ENCODE measurements at regions not wholly inside any gene's neighbourhood (a gene's known extent, or its start where the extent isn't known, plus 50 kb on each side); places are given as distances from the start of the nearest gene placed in this dataset.

- no peak overlapping the region for H3K27ac ChIP-seq (ENCODE audit: low read depth, low read length)
- H3K9me2 ChIP-seq (replicated peaks; ENCODE audit: control insufficient read depth, low read length): no peaks in the 10 kb centered on the region
- H3F3A ChIP-seq (ENCODE audit: control insufficient read depth, insufficient read depth): no peaks in the 10 kb centered on the region
- H4K20me1 ChIP-seq (ENCODE audit: control insufficient read depth, insufficient read depth, low read depth, low read length): no peaks in the 10 kb centered on the region
- TF ChIP-seq EZH2phosphoT487 (IDR thresholded peaks at IDR 0.05; ENCODE audit: borderline replicate concordance, low read length): no peak
- TF ChIP-seq, protein P1, sequence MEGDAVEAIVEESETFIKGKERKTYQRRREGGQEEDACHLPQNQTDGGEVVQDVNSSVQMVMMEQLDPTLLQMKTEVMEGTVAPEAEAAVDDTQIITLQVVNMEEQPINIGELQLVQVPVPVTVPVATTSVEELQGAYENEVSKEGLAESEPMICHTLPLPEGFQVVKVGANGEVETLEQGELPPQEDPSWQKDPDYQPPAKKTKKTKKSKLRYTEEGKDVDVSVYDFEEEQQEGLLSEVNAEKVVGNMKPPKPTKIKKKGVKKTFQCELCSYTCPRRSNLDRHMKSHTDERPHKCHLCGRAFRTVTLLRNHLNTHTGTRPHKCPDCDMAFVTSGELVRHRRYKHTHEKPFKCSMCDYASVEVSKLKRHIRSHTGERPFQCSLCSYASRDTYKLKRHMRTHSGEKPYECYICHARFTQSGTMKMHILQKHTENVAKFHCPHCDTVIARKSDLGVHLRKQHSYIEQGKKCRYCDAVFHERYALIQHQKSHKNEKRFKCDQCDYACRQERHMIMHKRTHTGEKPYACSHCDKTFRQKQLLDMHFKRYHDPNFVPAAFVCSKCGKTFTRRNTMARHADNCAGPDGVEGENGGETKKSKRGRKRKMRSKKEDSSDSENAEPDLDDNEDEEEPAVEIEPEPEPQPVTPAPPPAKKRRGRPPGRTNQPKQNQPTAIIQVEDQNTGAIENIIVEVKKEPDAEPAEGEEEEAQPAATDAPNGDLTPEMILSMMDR (IDR thresholded peaks at IDR 0.05; ENCODE audit: low read depth, low read length, poor library complexity, severe bottlenecking): no peak
- no peak overlapping the region for H3K4me3 ChIP-seq (ENCODE audit: low read length)
- H3K27me3 ChIP-seq (ENCODE audit: control insufficient read depth, low read length): no peaks in the 10 kb centered on the region
- no peak overlapping the region for H3K4me2 ChIP-seq (ENCODE audit: low read length)
- H3K36me3 ChIP-seq (ENCODE audit: control insufficient read depth, low read length): no peaks in the 10 kb centered on the region
- H3K79me2 ChIP-seq (ENCODE audit: control insufficient read depth, low read length): no peaks in the 10 kb centered on the region
- no peaks in the 10 kb centered on the region for H3K9me3 ChIP-seq (ENCODE audit: control insufficient read depth, insufficient read depth, low read length)
- H3K4me1 ChIP-seq (ENCODE audit: control insufficient read depth, low read length): no peaks in the 10 kb centered on the region
These were observed 191.8 kb downstream of the MSX2 start for GRCh38 chr5:174916227-174916626.

DNA sequence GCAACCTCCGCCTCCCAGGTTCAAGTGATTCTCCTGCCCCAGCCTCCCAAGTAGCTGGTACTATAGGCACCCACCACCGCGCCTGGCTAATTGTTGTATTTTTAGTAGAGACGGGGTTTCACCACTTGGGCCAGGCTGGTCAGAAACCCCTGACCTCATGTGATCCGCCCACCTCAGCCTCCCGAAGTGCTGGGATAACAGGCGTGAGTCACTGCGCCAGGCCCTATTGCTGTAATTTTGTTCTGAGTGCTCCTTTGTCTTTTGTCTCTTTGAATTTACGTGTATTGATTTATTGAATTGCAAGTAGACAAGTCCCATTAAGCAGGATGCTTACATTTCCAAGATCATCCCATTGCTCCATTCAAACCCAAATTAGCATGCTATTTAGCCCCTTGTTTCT lies 186.7 kb downstream of the MSX2 start:
- Histone ChIP-seq H3K9me3 (ENCODE audit: control insufficient read depth, insufficient read depth, low read length) (no peaks in the 10 kb centered on the region), H3K9me2 (replicated peaks; ENCODE audit: control insufficient read depth, low read length) (no peaks in the 10 kb centered on the region), H3K36me3 (ENCODE audit: control insufficient read depth, low read length) (no peaks in the 10 kb centered on the region), H3K4me1 (ENCODE audit: control insufficient read depth, low read length) (no peaks in the 10 kb centered on the region), H3K4me2 (ENCODE audit: low read length) (no peak overlapping the region), H4K20me1 (ENCODE audit: control insufficient read depth, insufficient read depth, low read depth, low read length) (no peaks in the 10 kb centered on the region), H3K27me3 (ENCODE audit: control insufficient read depth, low read length) (no peaks in the 10 kb centered on the region), H3K27ac (ENCODE audit: low read depth, low read length) (no peak overlapping the region), H3F3A (ENCODE audit: control insufficient read depth, insufficient read depth) (no peaks in the 10 kb centered on the region), H3K79me2 (ENCODE audit: control insufficient read depth, low read length) (no peaks in the 10 kb centered on the region), H3K4me3 (ENCODE audit: low read length) (no peak overlapping the region)
- TF ChIP-seq, protein P1 (IDR thresholded peaks at IDR 0.05; ENCODE audit: low read depth, low read length, poor library complexity, severe bottlenecking): no peak
- no peak for TF ChIP-seq EZH2phosphoT487 (IDR thresholded peaks at IDR 0.05; ENCODE audit: borderline replicate concordance, low read length)

GRCh38 chr5:174910245-174910737 lies 185.9 kb downstream of the MSX2 start:
- H3K4me2 ChIP-seq (ENCODE audit: low read length): no peak overlapping the region
- H3K79me2 ChIP-seq (ENCODE audit: control insufficient read depth, low read length): no peaks in the 10 kb centered on the region
- no peak overlapping the region for H3K4me3 ChIP-seq (ENCODE audit: low read length)

More at GRCh38 chr5:174910245-174910737, 185.9 kb downstream of the MSX2 start:
- H3F3A ChIP-seq (ENCODE audit: control insufficient read depth, insufficient read depth): no peaks in the 10 kb centered on the region
- no peaks in the 10 kb centered on the region for H4K20me1 ChIP-seq (ENCODE audit: control insufficient read depth, insufficient read depth, low read depth, low read length)
- no peak overlapping the region for H3K27ac ChIP-seq (ENCODE audit: low read depth, low read length)
- H3K36me3 ChIP-seq (ENCODE audit: control insufficient read depth, low read length): no peaks in the 10 kb centered on the region
- H3K9me2 ChIP-seq (replicated peaks; ENCODE audit: control insufficient read depth, low read length): no peaks in the 10 kb centered on the region
- no peaks in the 10 kb centered on the region for H3K4me1 ChIP-seq (ENCODE audit: control insufficient read depth, low read length)
- TF ChIP-seq, protein P1 (IDR thresholded peaks at IDR 0.05; ENCODE audit: low read depth, low read length, poor library complexity, severe bottlenecking): peak; percentile 84
- no peak for TF ChIP-seq EZH2phosphoT487 (IDR thresholded peaks at IDR 0.05; ENCODE audit: borderline replicate concordance, low read length)
- H3K27me3 ChIP-seq (ENCODE audit: control insufficient read depth, low read length): no peaks in the 10 kb centered on the region
- no peaks in the 10 kb centered on the region for H3K9me3 ChIP-seq (ENCODE audit: control insufficient read depth, insufficient read depth, low read length)

Measured in DOHH2 (cell line).